ENCODE measurements at regions not wholly inside any gene's neighbourhood (a gene's known extent, or its start where the extent isn't known, plus 50 kb on each side); places are given as distances from the start of the nearest gene placed in this dataset.
"Not testable (repeated sequence)": the region's sequence is repeated elsewhere in the genome, so short reads cannot be mapped to it uniquely, and the experiment has no call there.

DNA sequence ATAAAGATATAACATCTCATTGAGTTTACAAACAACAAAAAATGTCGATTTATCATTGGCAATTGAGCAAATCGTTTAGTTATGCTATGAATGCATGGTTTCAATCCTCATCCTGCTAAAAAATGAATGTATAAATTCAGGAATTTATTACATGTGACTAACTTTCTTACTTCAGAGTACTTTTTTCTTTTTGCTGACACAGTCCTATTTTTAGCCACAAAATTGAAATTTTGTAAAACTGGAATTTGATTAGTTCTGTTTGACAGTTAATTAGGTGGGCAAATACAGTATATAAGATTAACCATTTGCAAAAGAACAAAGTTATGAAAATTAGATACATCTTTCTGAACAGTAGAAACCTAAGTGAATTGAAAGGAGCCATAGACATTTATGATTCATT is 925.0 kb upstream of the CHORDC1 start:
- no peak for DNase-seq (ENCODE audit: low read depth)

DNA sequence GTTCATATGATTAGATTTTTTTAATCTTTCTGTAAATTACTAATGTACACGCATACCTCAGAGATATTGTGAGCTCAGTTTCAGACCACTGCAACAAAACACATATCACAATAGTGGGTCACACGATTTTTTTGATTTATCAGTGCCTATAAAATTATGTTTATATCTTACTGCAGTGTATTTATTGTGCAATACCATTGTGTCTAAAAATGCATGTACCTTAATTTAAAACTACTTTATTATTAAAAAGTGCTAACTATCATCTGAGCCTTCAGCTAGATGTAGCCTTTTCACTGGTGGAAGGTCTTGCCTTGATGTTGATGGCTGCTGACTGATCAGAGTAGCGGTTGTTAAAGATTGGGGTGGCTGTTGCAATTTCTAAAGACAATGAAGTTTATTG is 918.8 kb upstream of the CHORDC1 start:
- DNase-seq (ENCODE audit: low read depth): no peak

- no peak for DNase-seq (ENCODE audit: low read depth)
These were observed 913.8 kb upstream of the CHORDC1 start for GRCh38 chr11:91136631-91137030.

GRCh38 chr11:91133361-91133760 is 910.5 kb upstream of the CHORDC1 start:
- no peak for DNase-seq (ENCODE audit: low read depth)

- DNase-seq (ENCODE audit: low read depth): no peak
These were observed 906.7 kb upstream of the CHORDC1 start for GRCh38 chr11:91129596-91129995.

DNA sequence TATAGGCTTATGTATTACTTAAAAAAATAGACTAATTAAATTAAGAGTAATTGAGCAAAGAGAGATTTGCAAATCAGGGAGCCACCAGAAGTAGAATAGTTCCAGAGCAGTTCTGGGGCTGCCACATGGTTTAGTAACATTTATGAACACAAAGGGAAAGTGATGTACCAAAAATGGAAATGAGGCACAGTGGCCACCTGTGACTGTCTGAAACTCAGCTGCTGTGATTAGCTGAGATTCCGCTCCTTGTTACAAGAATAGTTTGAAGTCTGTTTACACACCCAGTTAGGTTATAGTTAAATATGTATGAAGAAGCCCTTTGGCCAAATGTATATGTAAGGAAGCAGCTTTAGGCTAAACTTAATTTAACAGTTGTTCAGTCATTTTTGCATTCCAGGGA is 901.5 kb upstream of the CHORDC1 start:
- no peak for DNase-seq (ENCODE audit: low read depth)

DNA sequence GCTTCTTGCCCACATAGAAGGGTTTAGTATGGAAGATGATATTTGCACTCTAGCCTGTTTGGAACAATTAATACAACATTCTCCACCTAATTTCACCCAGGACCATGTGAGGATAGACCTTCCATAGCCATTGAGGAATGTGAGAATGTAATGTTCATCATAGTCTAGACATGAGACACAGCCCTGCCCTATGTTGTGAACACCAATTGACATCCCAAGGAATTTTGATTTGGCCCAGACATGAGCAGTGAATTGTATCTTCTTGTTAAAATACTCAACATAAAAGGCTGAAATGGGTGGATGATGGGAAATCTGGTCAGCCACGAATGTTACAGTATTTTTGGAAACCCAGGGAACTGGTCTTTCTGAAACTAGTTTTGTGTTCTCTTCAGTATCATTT is 892.3 kb upstream of the CHORDC1 start:
- DNase-seq (ENCODE audit: low read depth): no peak

DNA sequence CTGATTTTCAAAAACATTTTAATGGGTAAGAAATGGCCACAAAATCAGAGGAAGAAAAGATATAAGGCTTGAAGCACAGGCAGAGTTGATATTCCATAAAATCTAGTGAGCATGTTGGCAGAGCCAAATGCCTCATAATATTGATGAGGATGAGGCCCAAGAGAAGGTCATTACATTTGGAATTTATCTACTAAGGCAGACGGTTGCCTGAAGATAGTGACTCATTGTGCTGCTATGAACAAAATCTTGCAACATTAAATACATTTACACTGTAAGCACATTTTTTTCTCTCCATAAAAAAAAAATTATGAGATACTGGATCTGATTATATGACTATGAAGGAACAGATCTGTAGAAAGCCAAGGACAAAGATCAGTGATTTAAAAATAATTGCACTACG is 881.4 kb upstream of the CHORDC1 start:
- DNase-seq (ENCODE audit: low read depth): peak; percentile 37

DNA sequence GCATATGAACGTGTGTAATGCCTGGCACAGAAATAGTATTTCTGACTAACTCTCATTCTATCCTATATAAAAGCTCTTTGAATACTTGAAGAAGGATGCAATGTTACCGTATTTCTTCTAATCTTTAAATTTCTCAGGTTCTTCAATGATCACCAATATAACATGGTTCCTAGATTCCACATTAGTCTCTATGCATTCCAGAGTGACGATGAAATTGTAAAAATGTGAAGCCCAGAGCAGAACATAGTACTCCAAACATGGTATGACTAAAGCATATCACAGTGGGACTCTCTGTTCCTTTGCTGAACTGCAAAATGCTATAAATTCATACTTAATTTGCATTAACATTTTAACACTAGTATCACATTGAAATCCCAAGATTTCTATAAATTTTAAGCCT is 877.6 kb upstream of the CHORDC1 start:
- DNase-seq (ENCODE audit: low read depth): no peak

DNA sequence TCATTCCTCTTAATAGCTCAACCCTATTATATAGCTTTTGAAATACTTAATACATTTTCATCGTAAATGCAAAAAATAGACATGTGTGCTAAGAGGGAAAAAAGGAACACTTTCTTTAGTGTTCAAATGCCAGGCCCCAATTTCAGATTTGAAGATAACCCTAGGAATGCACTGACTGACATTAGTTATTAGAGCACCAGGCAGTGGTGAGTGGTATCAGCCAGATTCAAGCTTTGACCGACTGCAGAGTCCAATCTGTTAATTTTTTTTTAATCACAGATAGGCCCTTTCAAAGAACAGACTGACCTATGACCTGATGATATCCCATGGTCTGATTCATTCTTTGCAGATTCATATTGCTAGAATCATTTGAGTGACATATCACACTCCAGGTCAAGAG is 874.2 kb upstream of the CHORDC1 start:
- no peak for DNase-seq (ENCODE audit: low read depth)

GRCh38 chr11:91093141-91093540 is 870.3 kb upstream of the CHORDC1 start:
- no peak for DNase-seq (ENCODE audit: low read depth)

DNA sequence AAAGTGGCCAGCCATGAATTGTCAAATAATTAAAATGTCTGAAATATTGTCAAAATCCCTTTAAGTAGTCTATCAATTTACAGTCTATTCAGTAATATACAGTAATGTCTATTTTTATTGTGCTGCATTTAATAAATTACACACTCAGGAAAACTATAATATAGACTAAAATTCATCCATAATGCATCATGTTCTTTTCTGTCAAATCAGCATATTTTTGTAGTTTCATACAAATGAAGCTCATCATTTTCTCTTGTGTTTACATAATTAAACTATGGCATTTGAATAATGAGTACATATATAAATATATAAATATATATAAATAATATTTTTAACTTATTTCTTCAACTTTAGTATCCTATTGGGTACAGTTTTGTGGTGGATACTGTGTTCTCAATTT is 868.7 kb upstream of the CHORDC1 start:
- DNase-seq (ENCODE audit: low read depth): no peak

DNA sequence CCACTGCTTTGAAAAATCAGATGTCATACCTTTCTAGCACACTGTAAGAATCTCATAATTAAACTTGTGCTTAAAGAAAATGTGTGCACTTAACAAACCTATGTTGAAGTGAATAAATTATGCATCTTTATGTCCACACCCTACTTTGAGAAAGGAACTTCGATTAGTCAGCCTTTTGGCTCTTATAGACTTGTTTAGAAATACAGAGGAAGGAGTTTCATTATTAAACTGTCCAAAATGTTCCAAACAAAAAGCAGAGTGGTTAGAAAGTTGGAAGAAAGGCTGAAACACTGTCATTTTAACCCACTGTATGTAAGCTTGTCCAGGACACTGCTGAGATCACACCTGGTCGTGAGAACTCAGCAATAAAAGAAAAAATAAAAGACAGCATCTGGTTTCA is 863.2 kb upstream of the CHORDC1 start:
- no peak for DNase-seq (ENCODE audit: low read depth)

- no peak for DNase-seq (ENCODE audit: low read depth)
These were observed 859.4 kb upstream of the CHORDC1 start for GRCh38 chr11:91082255-91082654.

- DNase-seq (ENCODE audit: low read depth): peak; percentile 63
These were observed 858.7 kb upstream of the CHORDC1 start for GRCh38 chr11:91081440-91082043.

GRCh38 chr11:91078221-91078620 is 855.4 kb upstream of the CHORDC1 start:
- DNase-seq (ENCODE audit: low read depth): no peak

DNA sequence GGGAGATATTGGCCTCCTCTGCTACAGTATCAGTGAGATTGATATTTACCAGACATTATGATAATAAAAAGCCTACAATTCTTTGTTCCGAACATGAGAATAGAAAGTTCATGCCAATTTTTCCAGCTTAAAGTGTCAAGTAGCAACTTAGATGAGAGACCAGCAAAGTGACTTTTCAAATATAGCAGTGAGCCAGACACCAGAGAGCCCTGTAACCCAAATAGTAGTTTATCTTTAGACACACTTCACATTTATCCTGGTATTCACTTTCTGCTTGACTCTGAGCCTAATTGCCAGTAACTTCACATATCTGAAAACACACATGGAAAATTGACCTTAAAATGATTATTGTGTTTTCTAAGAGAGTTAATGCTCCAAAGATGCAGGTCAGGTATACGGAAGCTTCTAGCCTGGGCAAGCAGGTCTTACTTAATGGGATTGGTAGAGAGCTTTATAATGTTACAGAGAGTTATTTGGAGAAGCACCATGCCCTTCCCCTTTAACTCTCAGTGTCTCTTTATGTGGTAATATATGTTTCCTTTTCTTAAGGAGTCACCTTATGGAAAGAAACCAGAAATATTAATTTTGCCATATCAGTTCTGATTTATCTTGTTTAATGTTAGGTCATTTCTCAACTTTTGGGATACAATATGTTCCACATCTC is 852.3 kb upstream of the CHORDC1 start:
- DNase-seq (ENCODE audit: low read depth): no peak

GRCh38 chr11:91067666-91068065 is 844.8 kb upstream of the CHORDC1 start:
- no peak for DNase-seq (ENCODE audit: low read depth)

DNA sequence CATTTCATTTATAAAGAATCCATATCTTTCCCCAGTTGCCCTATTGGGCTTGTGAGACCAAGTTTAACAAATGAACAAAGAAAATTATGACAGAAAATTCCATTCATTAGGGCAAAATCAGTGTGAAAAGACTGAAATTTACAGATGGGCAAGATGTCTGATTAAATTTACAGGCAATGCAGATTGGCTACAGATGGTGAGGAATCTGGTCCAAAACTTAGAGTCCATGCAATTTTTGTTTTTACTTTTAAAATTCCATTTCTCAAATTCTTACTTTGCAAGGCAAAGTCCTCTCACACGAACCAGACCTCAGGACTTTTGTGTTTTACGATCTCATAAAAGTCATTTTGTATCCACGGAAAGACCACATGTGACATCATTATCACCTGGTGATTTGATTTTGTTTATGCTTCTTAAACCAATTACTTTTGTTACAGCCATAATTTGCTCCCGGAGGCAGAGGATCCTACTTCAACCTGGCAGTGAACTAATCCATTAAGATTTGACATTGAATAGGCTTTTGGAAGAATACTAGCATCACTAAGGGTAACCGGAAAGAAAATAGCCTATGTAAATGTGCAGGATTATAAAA is 843.7 kb upstream of the CHORDC1 start:
- DNase-seq (ENCODE audit: low read depth): no peak

GRCh38 chr11:91063399-91063798 is 840.5 kb upstream of the CHORDC1 start:
- not testable (repeated sequence) for DNase-seq (ENCODE audit: low read depth)

DNA sequence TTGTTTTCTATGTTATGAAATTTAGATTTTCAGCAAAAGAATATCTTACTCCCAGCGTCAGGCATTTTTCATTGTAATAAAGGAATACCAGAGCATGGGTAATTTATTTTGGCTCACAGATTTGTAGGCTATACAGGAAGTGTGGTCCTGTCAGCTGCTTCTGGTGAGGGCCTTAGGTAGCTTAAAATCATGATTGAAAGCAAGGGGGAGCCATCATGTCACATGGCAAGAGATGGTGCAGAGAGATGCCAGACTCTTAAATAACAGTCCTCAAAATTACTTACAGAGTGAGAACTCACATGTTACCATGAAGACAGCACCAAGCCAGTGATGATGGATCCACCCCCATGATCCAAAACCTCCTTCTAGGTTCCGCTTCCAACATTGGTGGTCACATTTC is 825.0 kb upstream of the CHORDC1 start:
- DNase-seq (ENCODE audit: low read depth): no peak

DNA sequence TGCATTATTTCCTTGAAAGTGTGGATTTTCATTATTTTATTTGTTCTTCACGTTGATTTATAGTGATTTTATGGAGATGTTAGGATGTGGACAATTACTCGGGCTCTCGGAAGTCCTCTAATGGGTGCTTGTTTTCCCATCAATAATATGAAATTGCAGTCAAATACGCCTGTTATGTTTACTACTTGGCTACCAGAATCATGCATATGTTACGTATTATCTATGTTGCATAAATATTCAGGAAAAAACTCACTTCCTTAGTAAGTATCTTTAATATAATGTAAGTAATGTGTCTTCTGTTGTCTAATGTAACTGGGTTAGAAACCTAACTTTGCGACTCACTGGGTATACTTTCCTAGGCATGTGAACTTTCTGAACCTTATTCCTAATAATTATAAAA is 823.4 kb upstream of the CHORDC1 start:
- DNase-seq (ENCODE audit: low read depth): no peak

GRCh38 chr11:91041626-91042025 is 818.8 kb upstream of the CHORDC1 start:
- DNase-seq (ENCODE audit: low read depth): no peak

DNA sequence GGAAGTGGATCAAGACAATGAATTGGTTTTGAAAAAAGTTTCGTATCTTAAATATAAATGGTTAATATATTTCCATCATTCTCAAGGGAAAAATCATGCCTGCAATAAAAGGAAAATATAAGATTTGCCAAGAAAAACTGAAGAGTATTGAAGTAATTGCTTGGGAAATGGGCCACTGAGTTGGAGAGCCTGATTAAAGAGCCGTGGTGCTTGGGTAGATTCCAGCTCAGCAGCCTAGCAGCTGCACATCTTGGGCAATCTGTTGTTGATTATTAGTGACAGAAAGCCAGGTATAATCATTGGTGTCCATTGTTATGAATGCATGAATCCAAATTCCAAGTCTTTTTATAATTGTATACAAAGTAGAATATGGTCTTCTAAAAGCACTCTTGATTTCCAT is 800.9 kb upstream of the CHORDC1 start:
- DNase-seq (ENCODE audit: low read depth): no peak

Measured in stromal cell of bone marrow (primary cell).